Loucy (cell line): ENCODE measurements at regions not wholly inside any gene's neighbourhood (a gene's known extent, or its start where the extent isn't known, plus 50 kb on each side); places are given as distances from the start of the nearest gene placed in this dataset.

Source experiments
- H2AFZ ChIP-seq: fragments of 200-600 bp; sonication (generic); 2 replicates; pipeline ENCODE4 v1.6.0; 2016; ENCODE audit warnings: antibody characterized with exemption, mild to moderate bottlenecking, low read length, moderate library complexity
- H3F3A ChIP-seq: fragments of 200-600 bp; 2 replicates; pipeline ENCODE4 v1.6.0; 2016; ENCODE audit warnings: antibody characterized with exemption, low read depth, mild to moderate bottlenecking
- H3K27me3 ChIP-seq: fragments of 200-600 bp; sonication (generic); 2 replicates; pipeline ENCODE4 v1.6.1; 2014; ENCODE audit warnings: low read length, mild to moderate bottlenecking; ENCODE audit not compliant: insufficient read depth, poor library complexity, severe bottlenecking
- H3K36me3 ChIP-seq: fragments of 200-600 bp; sonication (generic); 2 replicates; pipeline ENCODE4 v1.6.1; 2016; ENCODE audit warnings: low read length; ENCODE audit not compliant: insufficient read depth
- H3K4me1 ChIP-seq: fragments of 200-600 bp; sonication (generic); 2 replicates; pipeline ENCODE4 v1.5.1; 2014; ENCODE audit warnings: low read length, mild to moderate bottlenecking; ENCODE audit not compliant: insufficient read depth, poor library complexity, severe bottlenecking
- H3K4me2 ChIP-seq: fragments of 200-600 bp; sonication (generic); 2 replicates; pipeline ENCODE4 v1.6.0; 2014; ENCODE audit warnings: antibody characterized with exemption, low read length, low read depth, mild to moderate bottlenecking; ENCODE audit not compliant: poor library complexity, severe bottlenecking
- H3K4me3 ChIP-seq: fragments of 200-600 bp; sonication (generic); 2 replicates; pipeline ENCODE4 v1.5.1; 2014; ENCODE audit warnings: low read length, mild to moderate bottlenecking, mixed read lengths; ENCODE audit not compliant: poor library complexity, severe bottlenecking
- H3K79me2 ChIP-seq: fragments of 200-600 bp; sonication (generic); 2 replicates; pipeline ENCODE4 v1.6.1; 2014; ENCODE audit warnings: low read length; ENCODE audit not compliant: insufficient read depth
- H3K9ac ChIP-seq: fragments of 200-600 bp; sonication (generic); 2 replicates; pipeline ENCODE4 v1.6.0; 2014; ENCODE audit warnings: mild to moderate bottlenecking, low read depth, low read length, moderate library complexity; ENCODE audit not compliant: poor library complexity, severe bottlenecking
- H3K9me2 ChIP-seq: fragments of 200-600 bp; sonication (generic); replicated peaks from 2 replicates; pipeline ENCODE4 v1.6.1; 2016; ENCODE audit warnings: low read depth, low read length, mixed read lengths
- H3K9me3 ChIP-seq: fragments of 200-600 bp; sonication (generic); 2 replicates; pipeline ENCODE4 v1.6.1; 2014; ENCODE audit warnings: mild to moderate bottlenecking, antibody characterized with exemption, low read length, low read depth; ENCODE audit not compliant: insufficient read depth
- H4K20me1 ChIP-seq: fragments of 200-600 bp; sonication (generic); 2 replicates; pipeline ENCODE4 v1.6.0; 2014; ENCODE audit warnings: antibody characterized with exemption, low read length, mild to moderate bottlenecking; ENCODE audit not compliant: insufficient read depth, poor library complexity, severe bottlenecking
- CTCF ChIP-seq: fragments of 200-600 bp; sonication (generic); conservative IDR thresholded peaks from 2 replicates; pipeline ENCODE4 v1.5.1; 2014; ENCODE audit warnings: mild to moderate bottlenecking, antibody characterized with exemption, low read length
- EZH2phosphoT487 ChIP-seq: fragments of 200-600 bp; IDR thresholded peaks from 2 replicates; pipeline ENCODE4 v1.6.1; 2018; ENCODE audit warnings: antibody characterized with exemption, mild to moderate bottlenecking, moderate library complexity, borderline replicate concordance

GRCh38 chr12:84174115-84174514, 738.5 kb downstream of the SLC6A15 start:
- Histone ChIP-seq H3K4me1 (no peaks in the 10 kb centered on the region), H2AFZ (no peak overlapping the region)

GRCh38 chr12:84172823-84173424, 739.7 kb downstream of the SLC6A15 start:
- H3K4me2 ChIP-seq: no peak overlapping the region
- H3K9ac ChIP-seq: no peak overlapping the region
- H3K9me2 ChIP-seq: no peaks in the 10 kb centered on the region
- H3K4me3 ChIP-seq: no peak overlapping the region
- no peaks in the 10 kb centered on the region for H3K36me3 ChIP-seq
- no peaks in the 10 kb centered on the region for H3K79me2 ChIP-seq
- TF ChIP-seq CTCF (no peak), EZH2phosphoT487 (no peak)
- no peak overlapping the region for H2AFZ ChIP-seq
- no peaks in the 10 kb centered on the region for H3K4me1 ChIP-seq
- no peaks in the 10 kb centered on the region for H3F3A ChIP-seq
- H3K9me3 ChIP-seq: no peaks in the 10 kb centered on the region
- H4K20me1 ChIP-seq: no peaks in the 10 kb centered on the region
- no peaks in the 10 kb centered on the region for H3K27me3 ChIP-seq

More at GRCh38 chr12:84174115-84174514, 738.5 kb downstream of the SLC6A15 start:
- H3K9ac ChIP-seq: no peak overlapping the region
- no peaks in the 10 kb centered on the region for H3K79me2 ChIP-seq
- H3K4me3 ChIP-seq: no peak overlapping the region
- TF ChIP-seq EZH2phosphoT487: no peak
- no peak for TF ChIP-seq CTCF
- no peaks in the 10 kb centered on the region for H3F3A ChIP-seq
- no peaks in the 10 kb centered on the region for H3K27me3 ChIP-seq
- no peaks in the 10 kb centered on the region for H3K9me3 ChIP-seq
- H3K9me2 ChIP-seq: no peaks in the 10 kb centered on the region
- H3K36me3 ChIP-seq: no peaks in the 10 kb centered on the region
- no peaks in the 10 kb centered on the region for H4K20me1 ChIP-seq
- H3K4me2 ChIP-seq: no peak overlapping the region

- TF ChIP-seq EZH2phosphoT487 (no peak), CTCF (no peak)
- H3K9me3 ChIP-seq: no peaks in the 10 kb centered on the region
- H3K79me2 ChIP-seq: no peaks in the 10 kb centered on the region
- H3K27me3 ChIP-seq: no peaks in the 10 kb centered on the region
- H3K36me3 ChIP-seq: no peaks in the 10 kb centered on the region
- no peaks in the 10 kb centered on the region for H3K9me2 ChIP-seq
- H2AFZ ChIP-seq: no peak overlapping the region
- H3K4me2 ChIP-seq: no peak overlapping the region
- H3K9ac ChIP-seq: no peak overlapping the region
- H3K4me1 ChIP-seq: no peaks in the 10 kb centered on the region
- H3F3A ChIP-seq: no peaks in the 10 kb centered on the region
- no peak overlapping the region for H3K4me3 ChIP-seq
- no peaks in the 10 kb centered on the region for H4K20me1 ChIP-seq
Observed at GRCh38 chr12:84166812-84167211, 745.8 kb downstream of the SLC6A15 start.
